Fibroblast of lung (primary cell): ENCODE measurements at regions not wholly inside any gene's neighbourhood (a gene's known extent, or its start where the extent isn't known, plus 50 kb on each side); places are given as distances from the start of the nearest gene placed in this dataset.

ENCODE experiments used
- DNase-seq, 2 donors: peaks; one replicate each; pipeline versions ENCODE4 v3.0.0 to v3.0.0-alpha.2; 2010; ENCODE audit warnings: low read depth in 2 of 2
- H2AFZ ChIP-seq: 2 replicates; pipeline ENCODE4 v1.5.1; 2012; ENCODE audit warnings: low read length, control low read depth, inconsistent platforms
- H3K27ac ChIP-seq: 2 replicates; pipeline ENCODE4 v1.5.1; 2011; ENCODE audit warnings: low read length, control low read depth; ENCODE audit not compliant: insufficient read depth
- H3K27me3 ChIP-seq: 2 replicates; pipeline ENCODE4 v1.5.1; 2011; ENCODE audit warnings: mild to moderate bottlenecking, low read length; ENCODE audit not compliant: control insufficient read depth, insufficient read depth
- H3K36me3 ChIP-seq: 2 replicates; pipeline ENCODE4 v1.5.1; 2011; ENCODE audit warnings: low read length; ENCODE audit not compliant: control insufficient read depth, insufficient read depth
- H3K4me1 ChIP-seq: 2 replicates; pipeline ENCODE4 v1.5.1; 2011; ENCODE audit warnings: low read length; ENCODE audit not compliant: control insufficient read depth, insufficient read depth; ENCODE audit errors: extremely low read depth
- H3K4me2 ChIP-seq: 2 replicates; pipeline ENCODE4 v1.5.1; 2011; ENCODE audit warnings: low read length, control low read depth; ENCODE audit not compliant: insufficient read depth; ENCODE audit errors: extremely low read depth
- H3K4me3 ChIP-seq, 4 experiments: fragments of 200-600 bp in 1 of 4; sonication (generic) in 1 of 4; replicated peaks in 1 of 4; 2 replicates each; pipeline ENCODE4 v1.5.1; 2011 to 2016; ENCODE audit warnings: low read length in 4 of 4, low read depth in 3 of 4, mild to moderate bottlenecking in 3 of 4, control low read depth in 2 of 4, inconsistent platforms in 1 of 4, mixed read lengths in 1 of 4; ENCODE audit not compliant: insufficient read depth in 1 of 4; ENCODE audit errors: control extremely low read depth in 1 of 4
- H3K79me2 ChIP-seq: 2 replicates; pipeline ENCODE4 v1.5.1; 2012; ENCODE audit warnings: mild to moderate bottlenecking, low read length, inconsistent platforms; ENCODE audit not compliant: control insufficient read depth, insufficient read depth
- H3K9ac ChIP-seq: 2 replicates; pipeline ENCODE4 v1.5.1; 2011; ENCODE audit warnings: mild to moderate bottlenecking, low read length, control low read depth; ENCODE audit not compliant: insufficient read depth
- H3K9me3 ChIP-seq: 2 replicates; pipeline ENCODE4 v1.5.1; 2012; ENCODE audit warnings: low read depth, low read length; ENCODE audit not compliant: control insufficient read depth, insufficient read depth
- H4K20me1 ChIP-seq: 2 replicates; pipeline ENCODE4 v1.5.1; 2011; ENCODE audit warnings: low read length; ENCODE audit not compliant: control insufficient read depth, insufficient read depth; ENCODE audit errors: extremely low read depth
- EZH2 ChIP-seq: IDR thresholded peaks from 2 replicates; pipeline ENCODE4 v1.5.1; 2012; ENCODE audit warnings: low read length, control low read depth, mild to moderate bottlenecking; ENCODE audit errors: missing control alignments
- TF ChIP-seq, protein P1 (sequence below), 2 donors: IDR thresholded peaks in 1 of 2; conservative IDR thresholded peaks in 1 of 2; 1 replicate in 1 of 2; 2 replicates in 1 of 2; pipeline ENCODE4 v1.5.1; 2011 to 2012; ENCODE audit warnings: low read length in 2 of 2, control low read depth in 1 of 2, inconsistent platforms in 1 of 2, low read depth in 1 of 2, mild to moderate bottlenecking in 1 of 2

DNA sequence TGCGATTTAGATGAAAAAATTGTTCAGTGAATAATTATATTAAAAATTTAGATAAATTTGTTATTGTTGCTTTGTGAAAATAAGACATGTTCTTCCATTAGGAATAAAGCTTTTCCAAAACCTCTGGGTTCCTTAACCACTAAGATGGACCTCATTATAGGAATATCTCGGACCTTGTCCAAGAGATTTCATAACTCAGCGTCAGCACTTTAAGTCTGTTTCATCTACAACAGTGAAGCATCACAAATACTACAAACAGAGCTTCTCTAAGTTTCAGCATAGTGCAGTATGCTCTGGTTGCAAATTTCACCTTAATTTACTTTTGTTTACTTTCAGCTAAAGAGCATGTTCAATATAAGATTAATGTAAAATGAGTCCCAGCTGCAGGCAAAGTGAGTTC, 150.3 kb downstream of the UBE2E3 start:
- Histone ChIP-seq H3K9ac (no peak overlapping the region), H2AFZ (no peak overlapping the region), H3K27me3 (no peaks in the 10 kb centered on the region), H3K4me1 (no peaks in the 10 kb centered on the region), H3K79me2 (no peaks in the 10 kb centered on the region), H4K20me1 (no peaks in the 10 kb centered on the region), H3K36me3 (no peaks in the 10 kb centered on the region), H3K27ac (no peak overlapping the region), H3K4me2 (no peak overlapping the region), H3K9me3 (no peaks in the 10 kb centered on the region), H3K4me3 (no peak overlapping the region)
- no peak for TF ChIP-seq EZH2
- TF ChIP-seq, protein P1, sequence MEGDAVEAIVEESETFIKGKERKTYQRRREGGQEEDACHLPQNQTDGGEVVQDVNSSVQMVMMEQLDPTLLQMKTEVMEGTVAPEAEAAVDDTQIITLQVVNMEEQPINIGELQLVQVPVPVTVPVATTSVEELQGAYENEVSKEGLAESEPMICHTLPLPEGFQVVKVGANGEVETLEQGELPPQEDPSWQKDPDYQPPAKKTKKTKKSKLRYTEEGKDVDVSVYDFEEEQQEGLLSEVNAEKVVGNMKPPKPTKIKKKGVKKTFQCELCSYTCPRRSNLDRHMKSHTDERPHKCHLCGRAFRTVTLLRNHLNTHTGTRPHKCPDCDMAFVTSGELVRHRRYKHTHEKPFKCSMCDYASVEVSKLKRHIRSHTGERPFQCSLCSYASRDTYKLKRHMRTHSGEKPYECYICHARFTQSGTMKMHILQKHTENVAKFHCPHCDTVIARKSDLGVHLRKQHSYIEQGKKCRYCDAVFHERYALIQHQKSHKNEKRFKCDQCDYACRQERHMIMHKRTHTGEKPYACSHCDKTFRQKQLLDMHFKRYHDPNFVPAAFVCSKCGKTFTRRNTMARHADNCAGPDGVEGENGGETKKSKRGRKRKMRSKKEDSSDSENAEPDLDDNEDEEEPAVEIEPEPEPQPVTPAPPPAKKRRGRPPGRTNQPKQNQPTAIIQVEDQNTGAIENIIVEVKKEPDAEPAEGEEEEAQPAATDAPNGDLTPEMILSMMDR (conservative IDR thresholded peaks at IDR 0.05 in 1 of 2, IDR thresholded peaks at IDR 0.05 in 1 of 2; ENCODE audit: low read depth in 1 of 2, low read length in 2 of 2) = no peak
- DNase-seq = peak in 1 of 2 donors; percentile 52

DNA sequence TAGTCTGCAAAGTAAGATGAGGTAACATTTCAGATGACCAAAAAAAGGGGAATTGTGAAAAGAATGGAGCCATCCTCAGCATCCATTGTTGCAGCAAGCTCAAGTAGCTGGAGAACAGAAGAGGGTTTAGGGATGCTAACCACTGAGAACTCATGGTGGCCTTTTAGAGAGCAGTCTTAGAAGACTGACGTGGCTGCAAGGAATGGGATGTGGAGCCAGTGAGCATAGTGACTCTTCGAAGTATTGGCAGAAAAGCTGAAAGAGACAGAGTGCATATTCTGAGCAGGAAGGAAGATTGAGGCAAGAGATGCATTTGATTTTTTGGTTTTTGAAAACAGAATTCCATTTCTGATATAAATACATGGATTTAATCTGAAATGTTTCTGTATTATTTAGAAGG, 151.2 kb downstream of the UBE2E3 start:
- H3K27me3 ChIP-seq = no peaks in the 10 kb centered on the region
- no peaks in the 10 kb centered on the region for H3K9me3 ChIP-seq
- H3K36me3 ChIP-seq = no peaks in the 10 kb centered on the region
- H3K4me3 ChIP-seq = no peak overlapping the region
- H3K9ac ChIP-seq = no peak overlapping the region
- H3K4me2 ChIP-seq = no peak overlapping the region
- TF ChIP-seq, protein P1 (conservative IDR thresholded peaks at IDR 0.05 in 1 of 2, IDR thresholded peaks at IDR 0.05 in 1 of 2; ENCODE audit: low read depth in 1 of 2, low read length in 2 of 2) = no peak
- TF ChIP-seq EZH2 = no peak
- peak overlapping the region; percentile 51 for H2AFZ ChIP-seq
- no peak overlapping the region for H3K27ac ChIP-seq
- no peaks in the 10 kb centered on the region for H4K20me1 ChIP-seq
- DNase-seq = no peak
- no peaks in the 10 kb centered on the region for H3K79me2 ChIP-seq
- H3K4me1 ChIP-seq = no peaks in the 10 kb centered on the region

DNA sequence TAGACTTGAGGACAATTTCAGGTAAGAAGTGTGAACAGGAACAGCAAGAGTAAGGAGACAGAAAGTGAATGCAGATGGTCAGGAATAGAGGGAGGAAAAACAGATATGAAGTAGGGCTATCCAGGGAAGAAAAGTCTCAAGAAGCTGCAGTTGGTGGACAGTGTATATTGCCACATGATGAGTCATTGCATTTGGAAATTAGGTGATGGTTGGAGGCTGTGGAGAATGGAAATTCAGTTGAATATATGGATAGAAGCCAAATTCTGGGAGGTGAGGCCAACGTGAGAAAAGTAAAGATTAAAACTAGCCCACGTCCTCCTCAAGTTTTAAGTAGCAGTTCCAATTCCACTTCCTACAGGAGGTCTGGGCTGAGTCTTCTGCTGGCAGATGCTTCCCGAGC, 158.4 kb downstream of the UBE2E3 start:
- Histone ChIP-seq H3K4me1 (no peaks in the 10 kb centered on the region), H2AFZ (no peak overlapping the region), H3K27ac (no peak overlapping the region), H3K9me3 (no peaks in the 10 kb centered on the region), H3K36me3 (no peaks in the 10 kb centered on the region), H3K4me3 (no peak overlapping the region), H3K4me2 (no peak overlapping the region), H4K20me1 (no peaks in the 10 kb centered on the region), H3K9ac (no peak overlapping the region), H3K79me2 (no peaks in the 10 kb centered on the region), H3K27me3 (no peaks in the 10 kb centered on the region)
- DNase-seq = peak; percentile 21 to 40
- TF ChIP-seq EZH2 = no peak
- TF ChIP-seq, protein P1 (conservative IDR thresholded peaks at IDR 0.05 in 1 of 2, IDR thresholded peaks at IDR 0.05 in 1 of 2; ENCODE audit: low read depth in 1 of 2, low read length in 2 of 2) = no peak
